NCI-H774 (cell line): ENCODE measurements at regions not wholly inside any gene's neighbourhood (a gene's known extent, or its start where the extent isn't known, plus 50 kb on each side); places are given as distances from the start of the nearest gene placed in this dataset.
"Not testable (repeated sequence)": the region's sequence is repeated elsewhere in the genome, so short reads cannot be mapped to it uniquely, and the experiment has no call there.

Source experiments
- DNase-seq: peaks from one replicate; lab custom pipeline; 2025; lab: John Stamatoyannopoulos, UW

DNA sequence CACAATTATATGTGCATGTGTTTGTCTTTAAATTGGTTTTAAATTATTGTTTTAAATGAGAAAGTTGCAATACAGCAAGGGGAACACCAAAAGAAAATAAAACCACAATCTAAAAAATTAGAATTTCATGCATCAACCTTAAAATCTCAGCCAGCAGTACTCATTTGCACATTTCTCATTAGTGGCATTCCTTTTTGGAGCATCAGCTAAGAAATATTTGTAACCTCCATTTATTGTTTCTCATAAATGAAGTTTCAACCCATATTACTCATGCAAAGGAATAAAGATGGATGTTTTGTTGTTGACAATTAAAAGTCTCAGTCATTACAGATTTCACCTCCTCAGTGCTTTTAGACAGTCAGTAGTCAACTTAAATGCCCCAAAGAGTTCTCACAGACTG is 160.1 kb downstream of the TBX15 start:
- no peak for DNase-seq

DNA sequence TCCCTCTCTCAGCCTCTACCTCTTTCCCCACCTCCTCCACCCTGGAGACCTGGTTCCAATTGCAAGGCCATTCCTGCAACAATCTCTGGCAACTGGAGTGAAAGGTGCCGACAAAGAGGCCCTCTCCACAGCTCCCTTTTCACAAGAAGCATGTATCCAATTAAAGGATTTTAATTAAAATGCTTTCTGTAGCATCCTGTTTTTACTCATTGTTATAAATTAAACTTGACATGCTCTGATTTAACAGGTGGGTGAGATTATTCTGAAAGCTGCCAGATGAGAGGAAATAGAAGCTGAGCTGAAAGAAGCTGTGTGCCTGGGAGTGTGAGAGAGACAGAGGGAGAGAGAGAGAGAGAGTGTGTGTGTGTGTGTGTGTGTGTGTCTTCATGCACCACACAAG is 160.5 kb downstream of the TBX15 start:
- DNase-seq: no peak

- DNase-seq: no peak
These were observed 160.9 kb downstream of the TBX15 start for GRCh38 chr1:118827207-118827606.

DNA sequence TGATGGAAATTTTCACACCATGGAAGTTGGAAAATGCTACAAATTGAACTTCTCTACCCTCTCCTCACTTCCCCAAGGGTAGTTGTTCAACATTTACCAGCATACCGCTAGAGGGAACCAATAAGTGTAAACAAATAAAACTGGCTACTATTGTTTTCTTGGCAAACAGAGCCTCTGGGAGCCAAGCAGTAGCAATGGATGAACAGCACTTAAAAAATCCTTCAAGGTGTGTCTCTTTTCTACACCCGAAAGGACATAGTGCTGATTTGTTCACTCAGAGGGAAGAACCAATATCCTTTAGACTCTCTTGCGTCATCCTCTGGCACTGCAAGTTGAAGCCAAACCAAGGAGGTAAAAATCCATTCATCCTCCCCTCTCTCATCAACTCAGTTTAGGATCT is 161.5 kb downstream of the TBX15 start:
- no peak for DNase-seq

DNA sequence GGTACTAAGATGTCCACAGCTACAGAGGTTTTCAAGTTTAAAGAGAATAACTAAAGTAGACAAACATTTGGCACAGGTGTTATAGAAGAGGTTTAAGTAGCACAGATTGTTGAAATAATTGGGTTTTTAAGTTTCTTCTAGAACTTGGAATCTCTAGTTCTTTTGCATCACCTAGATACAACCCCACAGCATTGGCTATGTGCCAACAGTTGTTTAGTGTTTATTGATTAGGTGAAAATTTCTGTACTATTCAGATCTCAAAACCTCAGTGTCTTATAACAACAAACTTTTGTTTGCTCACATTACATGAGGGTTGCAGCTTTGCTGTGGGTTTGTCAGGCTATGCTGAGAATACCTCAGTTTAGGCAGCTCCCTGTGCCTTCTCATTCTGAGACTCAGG is 162.5 kb downstream of the TBX15 start:
- DNase-seq: no peak

- no peak for DNase-seq
These were observed 166.3 kb downstream of the TBX15 start for GRCh38 chr1:118821801-118822200.

GRCh38 chr1:118820864-118821263 is 167.3 kb downstream of the TBX15 start:
- DNase-seq: no peak

- DNase-seq: no peak
These were observed 172.2 kb downstream of the TBX15 start for GRCh38 chr1:118815909-118816308.

GRCh38 chr1:118812555-118812954 is 175.6 kb downstream of the TBX15 start:
- DNase-seq: no peak

DNA sequence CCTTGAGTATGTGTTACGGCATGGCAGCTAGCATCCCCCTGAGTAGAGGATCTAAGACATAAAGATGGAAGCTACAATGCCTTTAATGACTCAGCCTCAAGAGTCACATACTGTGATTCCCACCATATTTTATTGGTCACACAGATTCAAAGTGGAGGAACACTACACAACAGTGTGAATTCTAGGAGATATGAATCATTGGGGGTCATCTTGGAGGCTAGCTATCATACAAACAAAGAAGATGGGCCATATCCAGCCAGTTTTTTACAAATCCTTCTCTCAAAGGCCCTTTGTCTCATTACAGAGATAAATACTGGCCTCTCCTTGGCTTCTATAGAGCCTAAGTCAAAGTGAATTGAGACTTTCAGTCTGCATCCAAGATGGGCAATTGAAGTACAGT is 177.0 kb downstream of the TBX15 start:
- no peak for DNase-seq

DNA sequence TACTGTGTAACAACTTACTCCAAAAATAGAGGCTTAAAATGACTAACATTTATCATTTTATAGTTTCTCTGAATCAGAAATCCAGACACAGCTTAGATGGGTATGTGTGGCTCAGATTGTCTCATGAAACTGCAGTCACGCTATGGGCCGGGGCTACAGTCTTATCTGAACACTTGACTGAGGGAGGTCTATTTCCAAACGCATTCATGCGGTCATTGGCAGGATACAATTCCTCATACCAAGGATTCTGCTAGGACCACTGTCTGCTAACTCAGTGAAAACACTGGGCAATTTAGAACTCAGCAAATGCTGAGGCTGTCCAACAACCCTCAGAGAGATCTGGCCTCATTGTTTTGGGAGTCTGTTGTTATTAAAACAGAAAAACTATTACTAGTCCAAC is 178.6 kb downstream of the TBX15 start:
- no peak for DNase-seq

DNA sequence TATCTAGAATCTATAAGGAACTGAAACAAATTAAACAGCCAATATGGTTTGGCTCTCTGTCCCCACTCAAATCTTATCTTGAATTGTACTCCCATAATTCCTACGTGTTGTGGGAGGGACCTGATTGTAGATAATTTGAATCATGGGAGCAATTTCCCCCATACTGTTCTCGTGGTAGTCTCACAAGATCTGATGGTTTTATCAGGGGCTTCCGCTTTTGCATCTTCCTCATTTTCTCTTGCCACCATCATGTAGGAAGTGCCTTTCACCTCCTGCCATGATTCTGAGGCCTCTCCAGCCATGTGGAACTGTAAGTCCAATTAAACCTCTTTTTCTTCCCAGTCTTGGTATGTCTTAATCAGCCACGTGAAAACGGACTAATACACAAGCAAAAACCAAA is 185.0 kb downstream of the TBX15 start:
- DNase-seq: not testable (repeated sequence)

DNA sequence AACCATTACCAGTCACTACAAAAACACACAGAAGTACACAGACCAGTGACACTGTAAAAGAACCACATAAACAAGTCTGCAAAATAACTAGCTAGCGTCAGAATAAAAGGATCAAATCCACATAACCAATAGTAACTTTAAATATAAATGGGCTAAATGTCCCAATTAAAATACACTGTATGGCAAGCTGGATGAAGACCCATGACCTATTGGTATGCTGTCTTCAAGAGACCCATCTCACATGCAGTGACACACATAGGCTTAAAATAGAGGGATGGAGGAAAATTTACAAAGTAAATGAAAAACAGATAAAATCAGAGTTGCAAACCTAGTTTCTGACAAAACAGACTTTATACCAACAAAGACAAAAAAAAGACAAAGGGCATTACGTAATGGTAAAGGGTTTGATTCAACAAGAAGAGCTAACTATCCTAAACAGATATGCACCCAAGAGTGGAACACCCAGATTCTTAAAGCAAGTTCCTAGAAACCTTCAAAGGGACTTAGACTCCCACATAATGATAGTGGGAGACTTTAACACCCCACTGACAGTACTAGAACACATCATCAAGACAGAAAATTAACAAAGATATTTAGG is 196.9 kb downstream of the TBX15 start:
- DNase-seq: no peak

GRCh38 chr1:118788463-118788862 is 199.7 kb downstream of the TBX15 start:
- DNase-seq: peak; percentile 32

GRCh38 chr1:118786454-118787155 is 201.5 kb downstream of the TBX15 start:
- DNase-seq: no peak

DNA sequence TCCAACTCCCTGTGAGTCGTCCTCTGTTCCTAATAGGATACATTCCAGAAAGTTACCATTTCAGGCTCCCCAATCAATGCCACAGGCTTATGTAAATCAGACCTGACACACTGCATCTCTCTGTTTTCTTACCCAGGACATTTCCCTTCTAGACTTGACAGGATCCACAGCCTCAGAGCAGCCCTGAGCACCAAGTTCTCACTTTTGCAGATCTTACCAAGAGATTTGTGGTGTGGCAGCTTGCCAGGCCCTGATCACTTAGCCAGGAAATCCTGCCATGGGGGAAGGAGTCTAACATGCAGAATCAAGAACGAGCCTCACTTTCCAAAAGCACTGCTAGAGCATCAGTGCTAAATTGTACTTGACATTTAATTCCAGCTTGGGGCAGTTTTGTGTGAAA is 202.9 kb downstream of the TBX15 start:
- DNase-seq: no peak

DNA sequence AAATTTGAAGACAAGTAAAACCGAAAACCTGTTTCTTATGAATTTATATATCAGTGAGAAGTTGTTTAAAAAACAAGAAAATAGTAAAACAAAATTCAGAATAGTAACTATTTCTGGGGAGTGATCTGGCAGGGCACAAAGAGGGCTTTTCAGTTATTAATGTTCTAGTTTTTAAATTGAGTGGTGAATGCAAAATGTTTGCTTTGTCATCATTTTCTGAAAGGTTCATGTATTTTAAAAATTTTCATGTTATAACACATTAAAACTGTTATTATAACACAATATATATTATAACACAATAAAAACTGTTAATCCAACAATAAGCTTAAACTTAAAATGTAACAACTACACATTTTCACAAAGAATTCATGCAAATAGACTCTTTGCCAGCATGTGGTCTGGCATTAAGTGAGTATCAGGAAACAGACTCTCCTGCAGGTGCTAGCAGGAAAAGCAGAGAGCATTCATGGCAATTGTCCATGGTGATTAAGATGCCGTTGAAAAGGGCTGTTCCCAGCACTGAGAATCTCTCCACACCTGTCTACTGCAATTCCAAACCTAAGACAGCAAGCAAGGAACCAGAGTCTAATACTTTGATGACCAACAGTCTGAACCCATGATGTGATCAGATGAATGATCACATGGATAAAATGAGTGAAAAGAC is 204.9 kb downstream of the TBX15 start:
- peak; percentile 8 for DNase-seq

GRCh38 chr1:118773656-118774055 is 214.5 kb downstream of the TBX15 start:
- DNase-seq: no peak

GRCh38 chr1:118767971-118768370 is 220.2 kb downstream of the TBX15 start:
- no peak for DNase-seq

DNA sequence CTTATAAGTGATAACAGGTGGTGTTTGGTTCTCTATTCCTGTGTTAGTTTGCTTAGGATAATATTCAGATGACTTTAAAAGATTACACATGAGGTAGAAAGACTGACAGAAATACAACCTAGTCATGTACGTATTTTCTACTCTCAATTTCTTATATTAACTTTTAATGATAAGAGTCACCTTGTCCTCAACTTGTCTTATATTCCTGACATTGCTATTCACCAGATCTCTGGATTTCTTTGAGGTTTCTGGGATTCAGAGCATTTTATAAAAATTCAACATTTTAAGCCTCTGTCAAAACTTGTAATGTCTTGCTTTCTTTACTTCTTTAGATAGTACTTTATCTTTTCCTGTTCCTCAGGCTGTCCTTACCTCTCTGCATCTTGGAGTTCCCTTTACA is 234.2 kb downstream of the TBX15 start:
- no peak for DNase-seq

GRCh38 chr1:118751166-118751565 is 237.0 kb downstream of the TBX15 start:
- DNase-seq: no peak

DNA sequence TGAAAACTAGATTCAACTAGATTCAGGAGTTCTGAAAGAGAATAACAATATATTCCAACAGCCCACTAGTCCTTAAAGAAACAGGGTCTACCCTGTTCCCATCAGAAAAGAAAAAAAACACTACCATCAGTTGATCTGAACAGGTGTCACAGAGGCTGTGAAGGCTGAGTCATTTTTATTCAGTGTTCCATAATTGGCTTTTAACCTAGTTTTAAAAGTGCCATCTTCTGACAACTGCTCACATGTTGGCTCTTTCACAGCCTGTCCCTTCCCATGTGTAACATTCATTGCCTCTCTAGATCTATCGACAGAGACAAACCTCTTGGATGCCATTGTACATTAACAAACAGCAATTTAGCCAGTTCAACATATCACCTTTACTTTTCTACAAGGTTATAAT is 243.7 kb downstream of the TBX15 start:
- DNase-seq: no peak

- DNase-seq: no peak
These were observed 248.6 kb downstream of the TBX15 start for GRCh38 chr1:118739501-118739900.

- no peak for DNase-seq
These were observed 251.8 kb downstream of the TBX15 start for GRCh38 chr1:118736322-118736721.
